Lung (tissue), 11 donors: ENCODE measurements at regions not wholly inside any gene's neighbourhood (a gene's known extent, or its start where the extent isn't known, plus 50 kb on each side); places are given as distances from the start of the nearest gene placed in this dataset.

Experiments used
- ATAC-seq: fragments of 200-7000 bp; cut with Tn5 transposase; one replicate; pipeline ENCODE4 v1.9.1; 2020; ENCODE audit warnings: moderate number of reproducible peaks; ENCODE audit not compliant: insufficient read depth, low FRiP score
- DNase-seq, 3 donors: peaks; one replicate each; pipeline ENCODE4 v3.0.0-alpha.2; 2013 to 2017
- H3K27ac ChIP-seq, 2 donors: one replicate each; pipeline ENCODE4 v1.5.1; 2013; ENCODE audit warnings: mild to moderate bottlenecking in 2 of 2, moderate library complexity in 2 of 2, control low read depth in 1 of 2, inconsistent platforms in 1 of 2, low read depth in 1 of 2, low read length in 1 of 2
- H3K27me3 ChIP-seq, 3 donors: one replicate each; pipeline ENCODE4 v1.5.1; 2013; ENCODE audit warnings: low read length in 2 of 3; ENCODE audit not compliant: control insufficient read depth in 3 of 3, insufficient read depth in 3 of 3
- H3K36me3 ChIP-seq, 4 donors: one replicate each; pipeline ENCODE4 v1.5.1; 2013; ENCODE audit warnings: low read length in 4 of 4, mild to moderate bottlenecking in 1 of 4, moderate library complexity in 1 of 4; ENCODE audit not compliant: control insufficient read depth in 4 of 4, insufficient read depth in 4 of 4
- H3K4me1 ChIP-seq, 5 donors: one replicate each; pipeline ENCODE4 v1.5.1; 2013; ENCODE audit warnings: low read length in 5 of 5, mild to moderate bottlenecking in 2 of 5, moderate library complexity in 1 of 5; ENCODE audit not compliant: control insufficient read depth in 5 of 5, insufficient read depth in 5 of 5
- H3K4me3 ChIP-seq: one replicate; pipeline ENCODE4 v1.5.1; 2013; ENCODE audit warnings: mild to moderate bottlenecking, control low read depth, moderate library complexity
- H3K9ac ChIP-seq, 2 donors: one replicate each; pipeline ENCODE4 v1.5.1; 2013; ENCODE audit warnings: low read length in 2 of 2, control low read depth in 1 of 2; ENCODE audit not compliant: insufficient read depth in 1 of 2
- H3K9me3 ChIP-seq, 4 donors: one replicate each; pipeline ENCODE4 v1.5.1; 2013; ENCODE audit warnings: low read length in 3 of 4, mild to moderate bottlenecking in 1 of 4, moderate library complexity in 1 of 4; ENCODE audit not compliant: control insufficient read depth in 4 of 4, insufficient read depth in 3 of 4
- WGBS, 2 donors: extraction: QIAGEN DNeasy Blood & Tissue Kit; methylation state at CpG; one replicate each; pipeline ENCODE4 v1.1.7; 2013; 5-methylcytosine and 5-hydroxymethylcytosine counted together
- TF ChIP-seq, protein P1 (sequence below): IDR thresholded peaks from 2 replicates; pipeline ENCODE4 v1.5.1; 2012; ENCODE audit warnings: mild to moderate bottlenecking; ENCODE audit errors: control extremely low read depth, extremely low read depth
- donor health status: control.
- donor health status: control.
- donor health status: Bipolar disorder and iron deficiency.
- donor health status: healthy.
- donor health status: DM: yes; HTN: yes; CAD: no.

DNA sequence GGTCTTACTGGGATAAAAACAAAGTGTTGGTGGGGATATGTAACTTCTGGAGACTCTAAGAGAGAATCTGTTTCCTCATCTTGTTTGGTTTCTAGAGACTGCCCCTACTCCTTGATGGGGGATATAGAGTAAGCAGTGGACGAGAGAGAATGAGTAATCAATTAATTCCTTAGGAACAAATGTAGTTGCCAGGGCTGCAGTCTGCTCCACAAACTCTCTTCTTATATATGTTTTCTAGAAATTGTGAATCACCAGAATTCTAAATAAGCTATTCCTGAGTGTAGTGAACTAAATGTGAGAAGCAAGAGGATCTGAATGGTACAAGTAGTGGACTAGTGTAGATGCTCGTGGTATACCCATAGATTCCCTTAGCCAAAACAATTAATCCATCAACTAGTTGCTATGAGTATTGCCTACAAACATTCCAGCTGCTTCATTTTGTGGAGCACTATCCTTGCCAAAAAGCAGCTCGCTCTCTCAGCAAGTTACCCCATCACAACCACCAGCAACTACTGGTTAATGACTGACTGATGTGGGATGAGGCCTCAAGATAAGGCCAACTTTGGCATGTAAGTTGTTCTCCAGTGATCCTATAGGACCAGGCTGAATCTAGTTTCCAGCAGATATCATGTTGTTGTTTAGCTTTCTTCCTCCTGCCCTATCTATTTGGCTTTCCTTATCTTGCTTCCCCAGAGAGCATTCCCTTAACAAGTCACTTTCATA is 273.0 kb downstream of the SLC7A11 start:
- TF ChIP-seq, protein P1, sequence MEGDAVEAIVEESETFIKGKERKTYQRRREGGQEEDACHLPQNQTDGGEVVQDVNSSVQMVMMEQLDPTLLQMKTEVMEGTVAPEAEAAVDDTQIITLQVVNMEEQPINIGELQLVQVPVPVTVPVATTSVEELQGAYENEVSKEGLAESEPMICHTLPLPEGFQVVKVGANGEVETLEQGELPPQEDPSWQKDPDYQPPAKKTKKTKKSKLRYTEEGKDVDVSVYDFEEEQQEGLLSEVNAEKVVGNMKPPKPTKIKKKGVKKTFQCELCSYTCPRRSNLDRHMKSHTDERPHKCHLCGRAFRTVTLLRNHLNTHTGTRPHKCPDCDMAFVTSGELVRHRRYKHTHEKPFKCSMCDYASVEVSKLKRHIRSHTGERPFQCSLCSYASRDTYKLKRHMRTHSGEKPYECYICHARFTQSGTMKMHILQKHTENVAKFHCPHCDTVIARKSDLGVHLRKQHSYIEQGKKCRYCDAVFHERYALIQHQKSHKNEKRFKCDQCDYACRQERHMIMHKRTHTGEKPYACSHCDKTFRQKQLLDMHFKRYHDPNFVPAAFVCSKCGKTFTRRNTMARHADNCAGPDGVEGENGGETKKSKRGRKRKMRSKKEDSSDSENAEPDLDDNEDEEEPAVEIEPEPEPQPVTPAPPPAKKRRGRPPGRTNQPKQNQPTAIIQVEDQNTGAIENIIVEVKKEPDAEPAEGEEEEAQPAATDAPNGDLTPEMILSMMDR: no peak
- Histone ChIP-seq H3K36me3 (no peaks in the 10 kb centered on the region), H3K9ac (no peak overlapping the region), H3K4me1 (peaks cover 0 to 8% (median 0%) of the 10 kb centered on the region in 5 donors), H3K27me3 (no peaks in the 10 kb centered on the region), H3K27ac (no peak overlapping the region), H3K4me3 (no peak overlapping the region), H3K9me3 (no peaks in the 10 kb centered on the region)
- DNase-seq (peak; percentile 37 to 56 (median 51)), ATAC-seq (no peak)
- whole genome bisulfite sequencing, 2 donors: 76 to 78% methylated on average over 3 of the region's 3 CpGs

GRCh38 chr4:137967480-137968190 is 274.5 kb downstream of the SLC7A11 start:
- H3K4me1 ChIP-seq: peaks cover 0 to 8% (median 0%) of the 10 kb centered on the region in 5 donors
- DNase-seq (no peak), ATAC-seq (no peak)
- no peaks in the 10 kb centered on the region for H3K36me3 ChIP-seq
- no peak overlapping the region for H3K4me3 ChIP-seq
- H3K27me3 ChIP-seq: no peaks in the 10 kb centered on the region
- no peak overlapping the region for H3K9ac ChIP-seq
- TF ChIP-seq, protein P1: no peak
- 92 to 94% methylated on average over 6 of the region's 6 CpGs for WGBS, 2 donors
- no peak overlapping the region for H3K27ac ChIP-seq
- H3K9me3 ChIP-seq: no peaks in the 10 kb centered on the region

DNA sequence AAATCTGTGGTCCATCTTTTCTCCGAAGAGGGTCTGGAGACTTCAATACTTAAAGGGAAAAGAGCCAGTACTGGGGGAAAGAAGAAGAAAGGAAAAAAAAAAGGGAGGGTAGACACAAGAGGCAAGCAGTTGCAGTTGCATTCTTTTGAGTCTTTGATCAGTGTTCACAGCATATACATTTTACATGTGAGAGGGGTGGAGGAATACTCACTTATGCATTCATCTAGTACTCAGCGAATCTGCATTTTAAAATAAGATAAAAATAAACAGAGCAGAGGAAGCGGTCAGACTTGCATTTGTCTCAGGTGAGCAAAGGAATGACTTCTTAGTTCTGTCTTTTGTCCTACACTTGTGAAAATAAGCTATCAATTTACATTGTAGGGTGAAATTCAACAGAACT is 275.6 kb downstream of the SLC7A11 start:
- TF ChIP-seq, protein P1: no peak
- ATAC-seq (no peak), DNase-seq (no peak)
- Histone ChIP-seq H3K4me1 (peaks cover 0 to 8% (median 0%) of the 10 kb centered on the region in 5 donors), H3K9me3 (no peaks in the 10 kb centered on the region), H3K9ac (no peak overlapping the region), H3K27ac (no peak overlapping the region), H3K36me3 (no peaks in the 10 kb centered on the region), H3K27me3 (no peaks in the 10 kb centered on the region), H3K4me3 (no peak overlapping the region)
- 82 to 92% methylated on average over 3 of the region's 3 CpGs for WGBS, 2 donors
